Rectal smooth muscle tissue (tissue), 1 donor: ENCODE measurements at regions not wholly inside any gene's neighbourhood (a gene's known extent, or its start where the extent isn't known, plus 50 kb on each side); places are given as distances from the start of the nearest gene placed in this dataset.

ENCODE experiments used
- H3K27ac ChIP-seq: one replicate; pipeline ENCODE4 v1.7.0; 2013; ENCODE audit warnings: low read depth, low read length, inconsistent platforms
- H3K27me3 ChIP-seq: one replicate; pipeline ENCODE4 v1.7.0; 2013; ENCODE audit warnings: low read length; ENCODE audit not compliant: control insufficient read depth, insufficient read depth
- H3K36me3 ChIP-seq: one replicate; pipeline ENCODE4 v1.7.0; 2013; ENCODE audit warnings: low read length; ENCODE audit not compliant: control insufficient read depth, insufficient read depth
- H3K4me1 ChIP-seq: one replicate; pipeline ENCODE4 v1.7.0; 2013; ENCODE audit warnings: low read length; ENCODE audit not compliant: control insufficient read depth, insufficient read depth
- H3K4me3 ChIP-seq: one replicate; pipeline ENCODE4 v1.7.0; 2013; ENCODE audit warnings: low read length
- H3K9ac ChIP-seq: one replicate; pipeline ENCODE4 v1.7.0; 2013; ENCODE audit warnings: low read length

DNA sequence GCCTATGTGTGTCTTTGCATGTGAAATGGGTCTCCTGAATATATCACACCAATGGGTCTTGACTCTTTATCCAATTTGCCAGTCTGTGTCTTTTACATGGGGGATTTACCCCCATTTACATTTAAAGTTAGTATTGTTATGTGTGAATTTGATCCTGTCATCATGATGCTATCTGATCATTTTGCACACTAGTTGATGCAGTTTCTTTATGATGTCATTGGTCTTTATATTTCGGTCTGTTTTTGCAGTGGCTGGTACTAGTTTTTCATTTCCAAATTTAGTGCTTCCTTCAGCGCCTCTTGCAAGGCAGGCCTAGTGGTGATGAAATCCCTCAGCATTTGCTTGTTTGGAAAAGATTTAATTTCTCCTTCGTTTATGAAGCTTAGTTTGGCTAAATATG, 555.2 kb upstream of the BTBD3 start:
- H3K27me3 ChIP-seq = no peaks in the 10 kb centered on the region
- H3K4me1 ChIP-seq = no peaks in the 10 kb centered on the region
- H3K36me3 ChIP-seq = no peaks in the 10 kb centered on the region
- H3K4me3 ChIP-seq = no peak overlapping the region
- H3K27ac ChIP-seq = no peak overlapping the region
- no peak overlapping the region for H3K9ac ChIP-seq

DNA sequence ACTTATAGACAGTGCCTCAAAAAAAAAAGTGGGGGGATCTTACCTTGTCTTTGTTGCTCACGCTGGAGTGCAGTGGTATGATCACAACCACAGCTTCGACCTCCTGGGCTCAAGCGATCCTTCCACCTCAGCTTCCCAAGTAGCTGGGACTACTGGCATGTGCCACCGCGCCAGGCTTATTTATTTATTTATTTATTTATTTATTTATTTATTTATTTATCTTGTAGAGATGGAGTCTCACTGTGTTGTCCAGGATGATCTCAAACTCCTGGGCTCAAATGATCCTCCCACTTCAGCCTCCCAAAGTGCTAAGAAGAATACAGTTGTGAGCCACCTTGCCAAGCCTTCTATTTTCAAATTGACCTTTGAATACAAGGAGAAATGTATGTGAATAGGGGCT, 553.0 kb upstream of the BTBD3 start:
- H3K4me1 ChIP-seq = no peaks in the 10 kb centered on the region
- no peak overlapping the region for H3K9ac ChIP-seq
- H3K27me3 ChIP-seq = no peaks in the 10 kb centered on the region
- no peaks in the 10 kb centered on the region for H3K36me3 ChIP-seq
- no peak overlapping the region for H3K4me3 ChIP-seq
- H3K27ac ChIP-seq = no peak overlapping the region

DNA sequence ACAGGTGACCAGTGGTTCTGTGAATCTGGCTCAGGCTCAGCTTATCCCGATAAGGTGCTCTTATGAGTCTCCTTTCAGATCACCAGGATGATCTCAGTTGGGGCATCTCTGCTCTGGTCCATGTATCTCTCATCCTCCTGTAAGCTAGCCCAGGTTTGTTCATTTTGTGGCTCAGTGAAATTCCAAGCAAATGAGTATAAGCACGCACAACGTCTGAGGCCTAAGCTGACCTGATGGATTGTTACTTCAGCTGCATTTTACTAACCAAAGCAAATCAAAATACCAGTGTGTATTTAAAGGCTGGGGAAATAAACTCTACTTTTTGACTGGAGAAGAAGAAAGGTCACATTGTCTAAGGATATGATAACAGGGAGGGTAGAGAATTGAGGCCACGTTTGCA, 551.0 kb upstream of the BTBD3 start:
- H3K4me1 ChIP-seq = no peaks in the 10 kb centered on the region

DNA sequence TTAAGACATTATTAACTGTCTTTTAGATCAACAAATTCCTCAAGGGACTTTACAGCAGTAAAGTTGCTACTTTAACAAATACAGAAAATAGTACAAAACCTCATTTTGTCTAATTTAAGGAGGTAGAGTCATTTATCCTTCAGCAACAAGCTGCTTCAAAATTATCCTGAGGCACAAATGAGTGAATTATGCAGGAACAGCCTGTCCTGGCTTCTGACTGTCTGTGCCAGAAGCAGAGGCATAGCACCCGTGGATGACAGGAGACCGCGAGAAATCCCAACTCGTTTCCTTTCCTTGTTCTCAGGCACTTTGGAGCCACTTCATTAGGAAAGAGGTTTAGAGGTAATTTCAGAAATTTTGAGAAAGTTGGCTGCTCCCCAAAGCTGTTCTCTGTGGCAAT, 549.2 kb upstream of the BTBD3 start:
- Histone ChIP-seq H3K4me1 (no peaks in the 10 kb centered on the region), H3K27ac (no peak overlapping the region), H3K27me3 (no peaks in the 10 kb centered on the region), H3K4me3 (no peak overlapping the region), H3K9ac (no peak overlapping the region), H3K36me3 (no peaks in the 10 kb centered on the region)

More for the DNA sequence above, 551.0 kb upstream of the BTBD3 start:
- Histone ChIP-seq H3K9ac (no peak overlapping the region), H3K4me3 (no peak overlapping the region), H3K27ac (no peak overlapping the region), H3K27me3 (no peaks in the 10 kb centered on the region), H3K36me3 (no peaks in the 10 kb centered on the region)

DNA sequence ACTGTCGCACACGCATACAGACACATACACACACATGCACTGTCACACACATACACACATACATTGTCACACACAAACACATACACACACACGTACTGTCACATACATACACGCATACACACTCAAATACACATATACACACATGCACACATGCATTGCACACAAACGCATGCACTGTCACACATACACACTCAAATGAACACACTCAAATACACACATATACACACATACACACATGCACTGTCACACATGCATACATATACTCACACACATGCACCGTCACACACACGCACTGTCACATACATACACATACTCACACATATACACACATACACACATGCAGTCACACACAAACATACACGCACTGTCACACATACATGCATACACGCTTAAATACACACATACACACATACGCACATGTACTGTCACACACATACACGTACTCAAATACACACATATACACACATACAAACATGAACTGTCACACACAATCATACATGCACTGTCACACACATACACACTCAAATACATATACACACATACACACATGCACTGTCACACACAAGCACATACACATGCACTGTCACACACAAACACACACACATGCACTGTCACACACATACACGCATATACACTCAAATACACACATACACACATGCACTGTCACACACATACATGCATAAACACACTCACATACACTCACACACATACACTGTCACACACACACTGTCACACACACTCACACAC, 548.6 kb upstream of the BTBD3 start:
- no peak overlapping the region for H3K27ac ChIP-seq
- no peaks in the 10 kb centered on the region for H3K4me1 ChIP-seq
- no peak overlapping the region for H3K9ac ChIP-seq
- H3K4me3 ChIP-seq = no peak overlapping the region
- no peaks in the 10 kb centered on the region for H3K36me3 ChIP-seq
- no peaks in the 10 kb centered on the region for H3K27me3 ChIP-seq

DNA sequence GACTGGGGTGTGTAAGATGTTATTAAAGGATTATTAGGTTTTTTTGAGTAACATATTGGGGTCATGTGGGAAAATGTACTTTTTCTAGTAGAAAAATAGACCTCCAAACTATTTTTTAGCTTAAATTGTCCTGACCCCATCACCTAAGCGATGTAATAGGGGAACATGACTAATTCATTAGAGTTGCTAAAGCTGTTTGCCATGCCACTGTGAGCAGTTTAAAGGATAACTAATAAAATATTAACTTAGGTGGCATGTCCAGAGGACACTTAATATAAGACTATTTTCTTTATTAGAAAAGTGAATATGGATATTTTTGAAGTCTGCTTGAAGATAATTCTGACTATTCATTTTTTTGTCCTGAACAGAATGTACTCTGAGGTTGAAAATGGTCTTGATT, 545.9 kb upstream of the BTBD3 start:
- Histone ChIP-seq H3K27ac (no peak overlapping the region), H3K27me3 (no peaks in the 10 kb centered on the region), H3K4me3 (no peak overlapping the region), H3K9ac (no peak overlapping the region), H3K4me1 (no peaks in the 10 kb centered on the region), H3K36me3 (no peaks in the 10 kb centered on the region)

DNA sequence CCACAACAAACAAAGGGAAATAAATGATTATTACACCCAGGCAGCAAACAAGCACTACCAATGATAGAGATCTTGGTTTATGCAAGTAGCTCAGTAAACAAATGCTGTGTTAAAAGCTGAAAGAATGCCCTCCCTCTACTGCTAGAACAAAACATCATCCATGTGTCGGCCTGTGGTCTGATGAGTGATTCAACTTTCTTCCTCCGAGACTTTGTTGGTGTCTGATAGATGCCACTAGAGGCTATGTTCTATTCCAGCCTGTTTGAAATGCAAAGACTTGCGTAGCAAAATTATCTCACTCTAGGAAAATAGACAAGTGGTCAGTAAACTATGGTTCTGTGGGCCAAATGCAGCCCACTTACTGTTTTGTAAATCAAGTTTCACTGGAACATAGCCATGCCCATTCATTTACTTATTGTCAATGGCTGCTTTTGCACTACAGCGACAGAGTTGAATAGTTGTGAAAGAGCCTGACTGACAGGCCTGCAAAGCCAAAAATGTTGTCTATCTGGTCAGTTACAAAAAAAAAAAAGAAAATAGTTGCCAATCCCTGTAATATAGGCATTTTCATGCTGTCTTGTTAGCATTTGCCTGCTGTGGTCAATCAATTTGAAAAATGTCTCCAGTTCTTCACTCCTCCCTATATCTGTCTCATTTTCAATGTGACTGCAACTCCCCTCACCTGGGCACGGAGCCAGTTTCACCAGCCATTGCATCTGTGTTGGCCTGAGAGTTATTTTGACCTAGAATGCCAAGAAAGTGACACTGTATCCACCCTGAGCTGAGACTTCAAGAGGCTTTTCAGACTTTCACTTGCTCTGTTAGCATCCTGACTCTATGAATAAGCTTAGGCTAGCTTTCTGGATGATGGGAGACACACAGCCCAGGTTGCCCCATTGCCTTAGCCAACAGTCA, 544.6 kb upstream of the BTBD3 start:
- Histone ChIP-seq H3K9ac (no peak overlapping the region), H3K4me3 (no peak overlapping the region), H3K27me3 (no peaks in the 10 kb centered on the region), H3K4me1 (no peaks in the 10 kb centered on the region), H3K36me3 (no peaks in the 10 kb centered on the region), H3K27ac (no peak overlapping the region)

DNA sequence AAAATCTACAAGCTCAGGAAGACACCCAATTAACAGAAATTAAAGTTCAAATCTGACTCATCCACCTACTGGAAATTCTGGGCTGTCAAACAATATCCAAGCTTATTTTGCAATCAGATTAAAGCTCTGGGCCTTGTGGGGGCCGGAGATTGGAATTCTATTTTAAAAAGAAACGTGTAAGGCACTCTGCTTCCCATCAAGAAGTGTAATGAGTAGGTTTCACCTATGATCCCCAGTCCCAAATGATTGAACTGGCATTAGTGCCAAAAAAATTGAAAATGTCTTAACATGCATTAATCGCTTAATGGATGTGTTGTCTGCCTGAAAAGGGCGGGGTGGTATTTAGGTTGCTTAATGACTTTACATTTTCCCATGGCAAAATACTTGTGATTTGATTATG, 542.4 kb upstream of the BTBD3 start:
- no peaks in the 10 kb centered on the region for H3K27me3 ChIP-seq
- no peak overlapping the region for H3K27ac ChIP-seq
- no peak overlapping the region for H3K4me3 ChIP-seq
- no peaks in the 10 kb centered on the region for H3K36me3 ChIP-seq
- no peaks in the 10 kb centered on the region for H3K4me1 ChIP-seq
- H3K9ac ChIP-seq = no peak overlapping the region

DNA sequence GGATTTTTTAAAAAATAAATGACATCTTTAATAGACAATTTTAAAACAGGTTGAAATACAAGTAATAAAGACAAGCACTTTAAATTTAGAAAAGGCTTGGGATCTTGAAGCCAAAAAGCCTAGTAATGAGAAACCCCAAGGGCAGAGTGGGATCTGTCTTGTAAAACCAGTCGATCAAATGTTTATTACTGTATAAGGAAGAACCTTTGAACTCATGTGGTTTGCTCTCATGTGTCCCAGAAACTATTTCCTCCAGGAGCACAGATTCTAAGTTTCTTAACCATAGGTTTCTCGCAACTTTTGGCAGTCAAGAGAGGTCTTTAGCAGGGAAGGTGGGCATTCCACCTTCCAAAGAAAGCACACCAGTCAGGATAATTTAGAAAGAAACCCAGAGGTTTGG, 541.7 kb upstream of the BTBD3 start:
- no peaks in the 10 kb centered on the region for H3K4me1 ChIP-seq
- H3K4me3 ChIP-seq = no peak overlapping the region
- H3K27ac ChIP-seq = no peak overlapping the region
- H3K27me3 ChIP-seq = no peaks in the 10 kb centered on the region
- no peaks in the 10 kb centered on the region for H3K36me3 ChIP-seq
- no peak overlapping the region for H3K9ac ChIP-seq

DNA sequence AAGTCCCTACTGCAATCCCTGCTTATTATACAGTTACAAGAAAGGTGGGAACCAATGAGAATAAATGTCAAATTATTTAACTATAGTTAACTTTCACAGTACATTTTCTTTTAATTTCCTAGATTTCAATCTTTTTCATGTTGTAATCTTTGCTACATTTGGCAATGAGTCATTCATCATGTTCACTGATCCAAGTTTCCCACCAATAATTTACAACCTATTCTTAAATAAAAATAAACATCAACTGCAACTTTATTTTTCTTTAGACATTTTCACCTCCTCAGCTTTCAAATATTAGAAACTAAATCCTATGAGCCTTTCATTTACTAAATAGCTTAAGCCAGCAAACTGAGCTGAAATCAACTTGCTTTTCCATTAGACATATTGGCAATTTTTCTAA, 541.3 kb upstream of the BTBD3 start:
- Histone ChIP-seq H3K9ac (no peak overlapping the region), H3K27me3 (no peaks in the 10 kb centered on the region), H3K4me3 (no peak overlapping the region), H3K36me3 (no peaks in the 10 kb centered on the region), H3K27ac (no peak overlapping the region), H3K4me1 (no peaks in the 10 kb centered on the region)

DNA sequence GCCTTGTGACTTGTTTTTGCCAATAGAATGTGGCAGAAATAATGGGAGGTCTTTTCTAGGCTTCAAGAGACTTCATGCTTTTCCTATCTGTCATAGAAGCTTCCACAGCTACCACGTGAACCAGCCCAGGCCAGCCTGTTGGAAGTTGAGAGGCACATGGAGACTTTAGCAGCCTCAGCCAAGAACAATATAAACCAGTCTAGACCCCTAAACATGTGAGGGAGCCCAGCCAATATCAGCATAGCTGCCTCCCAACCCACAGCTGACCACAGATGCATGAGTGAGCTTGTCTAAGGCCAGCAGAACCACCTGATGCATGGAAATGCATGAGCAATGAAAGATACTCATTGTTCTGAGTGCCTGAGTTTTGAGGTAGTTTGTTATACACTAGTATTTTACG, 540.7 kb upstream of the BTBD3 start:
- no peak overlapping the region for H3K9ac ChIP-seq
- H3K4me3 ChIP-seq = no peak overlapping the region
- H3K27me3 ChIP-seq = no peaks in the 10 kb centered on the region
- no peak overlapping the region for H3K27ac ChIP-seq
- H3K36me3 ChIP-seq = no peaks in the 10 kb centered on the region
- no peaks in the 10 kb centered on the region for H3K4me1 ChIP-seq

DNA sequence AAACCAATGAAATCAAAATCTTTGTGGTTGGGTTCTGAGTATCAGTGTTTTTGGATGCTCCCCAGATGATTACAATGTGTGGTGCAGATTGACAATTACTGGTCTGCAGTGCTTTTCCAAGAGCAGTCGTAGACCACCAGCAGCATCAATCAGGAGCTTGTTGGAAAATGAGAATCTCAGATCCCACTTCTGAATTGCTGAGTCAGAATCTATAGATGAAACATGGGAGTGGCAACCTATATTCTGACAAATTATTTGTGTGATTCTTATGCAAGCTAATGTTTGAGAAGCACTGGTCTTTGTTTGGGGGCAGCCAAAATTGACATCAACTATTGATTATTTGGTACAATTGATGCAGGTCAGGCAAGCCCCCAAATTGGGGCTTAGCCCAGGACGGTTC, 539.9 kb upstream of the BTBD3 start:
- Histone ChIP-seq H3K4me1 (no peaks in the 10 kb centered on the region), H3K9ac (no peak overlapping the region), H3K36me3 (no peaks in the 10 kb centered on the region), H3K27ac (no peak overlapping the region), H3K27me3 (no peaks in the 10 kb centered on the region), H3K4me3 (no peak overlapping the region)

DNA sequence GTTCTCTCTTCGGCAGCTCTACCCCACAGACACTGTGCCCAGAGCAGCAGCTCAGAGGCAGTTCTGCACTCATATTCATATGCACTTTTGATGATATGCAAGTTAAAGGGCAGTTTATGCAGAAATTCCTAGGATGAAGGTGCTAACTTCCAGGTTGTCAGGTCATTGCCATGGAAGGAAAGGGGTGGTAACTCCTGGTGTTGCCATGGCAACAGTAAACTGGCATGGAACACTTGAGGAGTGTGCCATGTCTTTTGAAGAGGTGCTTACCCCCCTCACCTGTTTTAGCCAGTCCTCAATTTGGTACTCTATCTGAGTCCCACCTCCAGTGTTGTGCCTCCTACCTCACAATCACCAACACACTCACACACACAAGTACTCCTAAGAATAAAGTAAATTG, 539.4 kb upstream of the BTBD3 start:
- Histone ChIP-seq H3K27me3 (no peaks in the 10 kb centered on the region), H3K9ac (no peak overlapping the region), H3K4me1 (no peaks in the 10 kb centered on the region), H3K36me3 (no peaks in the 10 kb centered on the region), H3K27ac (no peak overlapping the region), H3K4me3 (no peak overlapping the region)
